ENCODE measurements at regions not wholly inside any gene's neighbourhood (a gene's known extent, or its start where the extent isn't known, plus 50 kb on each side); places are given as distances from the start of the nearest gene placed in this dataset.

- Histone ChIP-seq H3K4me1 (no peaks in the 10 kb centered on the region), H3K36me3 (no peaks in the 10 kb centered on the region), H3K4me3 (no peak overlapping the region), H3K9me3 (replicated peaks) (no peaks in the 10 kb centered on the region), H3K27ac (replicated peaks) (no peak overlapping the region), H3K27me3 (ENCODE audit: low read depth) (no peaks in the 10 kb centered on the region)
- intact Hi-C loops (cut with micrococcal nuclease), result no loop called here
- no peak for DNase-seq
- TF ChIP-seq CTCF (IDR thresholded peaks at IDR 0.05; ENCODE audit: borderline replicate concordance), result no peak
Measured at GRCh38 chr4:28351102-28351501, 1490.5 kb downstream of the STIM2 start.

- Histone ChIP-seq H3K27ac (replicated peaks) (no peak overlapping the region), H3K4me1 (no peaks in the 10 kb centered on the region), H3K27me3 (ENCODE audit: low read depth) (no peaks in the 10 kb centered on the region), H3K4me3 (no peak overlapping the region), H3K36me3 (no peaks in the 10 kb centered on the region), H3K9me3 (replicated peaks) (no peaks in the 10 kb centered on the region)
- no peak for DNase-seq
- TF ChIP-seq CTCF (IDR thresholded peaks at IDR 0.05; ENCODE audit: borderline replicate concordance), result no peak
- intact Hi-C loops (cut with micrococcal nuclease), result no loop called here
Measured at GRCh38 chr4:28351826-28352225, 1491.2 kb downstream of the STIM2 start.

GRCh38 chr4:28354880-28355656 is 1494.4 kb downstream of the STIM2 start:
- no peaks in the 10 kb centered on the region for H3K36me3 ChIP-seq
- no peak overlapping the region for H3K4me3 ChIP-seq
- DNase-seq, result no peak
- TF ChIP-seq CTCF (IDR thresholded peaks at IDR 0.05; ENCODE audit: borderline replicate concordance), result no peak
- no peak overlapping the region for H3K27ac ChIP-seq (replicated peaks)
- no peaks in the 10 kb centered on the region for H3K9me3 ChIP-seq (replicated peaks)
- intact Hi-C loops (cut with micrococcal nuclease), result no loop called here
- H3K4me1 ChIP-seq, result no peaks in the 10 kb centered on the region
- no peaks in the 10 kb centered on the region for H3K27me3 ChIP-seq (ENCODE audit: low read depth)

GRCh38 chr4:28357990-28358389 is 1497.3 kb downstream of the STIM2 start:
- Histone ChIP-seq H3K27me3 (ENCODE audit: low read depth) (no peaks in the 10 kb centered on the region), H3K27ac (replicated peaks) (no peak overlapping the region), H3K9me3 (replicated peaks) (no peaks in the 10 kb centered on the region), H3K4me3 (no peak overlapping the region), H3K4me1 (no peaks in the 10 kb centered on the region), H3K36me3 (no peaks in the 10 kb centered on the region)
- intact Hi-C loops (cut with micrococcal nuclease), result no loop called here
- DNase-seq, result no peak
- no peak for TF ChIP-seq CTCF (IDR thresholded peaks at IDR 0.05; ENCODE audit: borderline replicate concordance)

- intact Hi-C loops (cut with micrococcal nuclease), result no loop called here
- no peaks in the 10 kb centered on the region for H3K36me3 ChIP-seq
- H3K9me3 ChIP-seq (replicated peaks), result no peaks in the 10 kb centered on the region
- no peak overlapping the region for H3K4me3 ChIP-seq
- no peak overlapping the region for H3K27ac ChIP-seq (replicated peaks)
- TF ChIP-seq CTCF (IDR thresholded peaks at IDR 0.05; ENCODE audit: borderline replicate concordance), result no peak
- no peaks in the 10 kb centered on the region for H3K27me3 ChIP-seq (ENCODE audit: low read depth)
- no peaks in the 10 kb centered on the region for H3K4me1 ChIP-seq
- DNase-seq, result no peak
Measured at GRCh38 chr4:28358606-28359005, 1498.0 kb downstream of the STIM2 start.
